ENCODE measurements at regions not wholly inside any gene's neighbourhood (a gene's known extent, or its start where the extent isn't known, plus 50 kb on each side); places are given as distances from the start of the nearest gene placed in this dataset.

- CTCF ChIA-PET (ENCODE audit: partially characterized antibody), result interaction anchor here (2.5 kb wide), 1 partner anchor 11 kb away, joined by 13 read pairs; no protein-coding TSS in a partner anchor
- H3K27ac ChIP-seq (ENCODE audit: low read depth, low read length), result no peak overlapping the region
Measured at GRCh38 chr13:26882731-26883130, 122.1 kb upstream of the GPR12 start.

More at GRCh38 chr13:26882731-26883130, 122.1 kb upstream of the GPR12 start:
- H3K18ac ChIP-seq (ENCODE audit: extremely low read depth, low read length), result no peak overlapping the region
- H3K56ac ChIP-seq (replicated peaks; ENCODE audit: insufficient read length, low read depth, low read length), result no peak overlapping the region
- no peak overlapping the region for H3K23ac ChIP-seq (ENCODE audit: insufficient read length)
- H3K27me3 ChIP-seq (replicated peaks in 1 of 4; ENCODE audit: control insufficient read depth in 3 of 4, extremely low read depth in 1 of 4, insufficient read depth in 3 of 4, low read length in 3 of 4), result no peaks in the 10 kb centered on the region
- H2AFZ ChIP-seq (ENCODE audit: low read length), result no peak overlapping the region
- H2BK120ac ChIP-seq (replicated peaks; ENCODE audit: low read depth, low read length), result no peak overlapping the region
- H3K4me2 ChIP-seq (ENCODE audit: insufficient read depth in 1 of 2, low read depth in 2 of 2, low read length in 2 of 2), result no peak overlapping the region
- H3K36me3 ChIP-seq (ENCODE audit: control insufficient read depth in 2 of 4, insufficient read depth in 4 of 4, low read length in 3 of 4), result no peaks in the 10 kb centered on the region
- FAIRE-seq, result no peak
- TF ChIP-seq, protein P1, sequence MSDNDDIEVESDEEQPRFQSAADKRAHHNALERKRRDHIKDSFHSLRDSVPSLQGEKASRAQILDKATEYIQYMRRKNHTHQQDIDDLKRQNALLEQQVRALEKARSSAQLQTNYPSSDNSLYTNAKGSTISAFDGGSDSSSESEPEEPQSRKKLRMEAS (IDR thresholded peaks at IDR 0.05), result no peak
- TF ChIP-seq EZH2 (IDR thresholded peaks at IDR 0.05; ENCODE audit: low read depth, low read length, severe bottlenecking), result no peak
- TF ChIP-seq SP1 (IDR thresholded peaks at IDR 0.05; ENCODE audit: low read depth, low read length), result no peak
- TF ChIP-seq RNF2 (IDR thresholded peaks at IDR 0.05; ENCODE audit: borderline replicate concordance, low read depth, low read length, missing control alignments, poor library complexity, severe bottlenecking), result no peak
- no peak overlapping the region for H3K14ac ChIP-seq (ENCODE audit: insufficient read length)
- no peaks in the 10 kb centered on the region for H3K79me1 ChIP-seq (ENCODE audit: low read depth, low read length)
- no peak overlapping the region for H2BK12ac ChIP-seq (ENCODE audit: low read depth, low read length)
- H3K4me1 ChIP-seq (replicated peaks in 1 of 4; ENCODE audit: control insufficient read depth in 3 of 4, insufficient read depth in 4 of 4, low read length in 3 of 4), result peaks cover 0 to 4% (median 1%) of the 10 kb centered on the region in 4 experiments; a peak in 4 of 7 replicates
- no peaks in the 10 kb centered on the region for H3K79me2 ChIP-seq (ENCODE audit: control insufficient read depth in 1 of 2, insufficient read depth in 2 of 2, low read length in 2 of 2)
- H3K23me2 ChIP-seq (ENCODE audit: low read depth, low read length), result no peaks in the 10 kb centered on the region
- H4K5ac ChIP-seq (ENCODE audit: insufficient read length, low read depth, low read length), result no peak overlapping the region
- H2BK5ac ChIP-seq (ENCODE audit: low read depth, low read length), result no peak overlapping the region
- H4K91ac ChIP-seq (replicated peaks; ENCODE audit: insufficient read length, low read length), result no peak overlapping the region
- no peak overlapping the region for H4K8ac ChIP-seq (ENCODE audit: extremely low read depth, insufficient read depth, low read length)
- no peak overlapping the region for H2AK5ac ChIP-seq (ENCODE audit: low read depth, low read length)
- H4K20me1 ChIP-seq (replicated peaks in 1 of 2; ENCODE audit: control insufficient read depth in 1 of 2, insufficient read depth in 2 of 2, low read length in 2 of 2), result no peaks in the 10 kb centered on the region
- H3K4ac ChIP-seq (replicated peaks; ENCODE audit: insufficient read length, low read depth, low read length), result no peak overlapping the region
- 92% methylated on average over 7 of the region's 7 CpGs; no CpG with 5 or more reads in 1 of the 2 experiments for WGBS, 2 experiments (ENCODE audit: extremely low coverage in 1 of 2, insufficient coverage in 1 of 2, insufficient read length in 1 of 2, insufficient replicate concordance in 2 of 2, low coverage in 1 of 2, low lambda C conversion rate in 2 of 2, missing lambda C conversion rate in 1 of 2)
- DNase-seq (ENCODE audit: low read depth in 1 of 2, low spot score in 2 of 2), result no peak
- peaks cover 4 to 6% of the 10 kb centered on the region in 2 experiments; a peak in 3 of 4 replicates for H3K9me3 ChIP-seq (ENCODE audit: insufficient read depth in 2 of 2, low read depth in 1 of 2, low read length in 1 of 2)
- no peak overlapping the region for H3K4me3 ChIP-seq (ENCODE audit: extremely low read depth in 1 of 4, insufficient read depth in 2 of 4, low read depth in 3 of 4, low read length in 4 of 4)
- POLR2A ChIA-PET (ENCODE audit: partially characterized antibody), result no interaction called here
- no peak overlapping the region for H3K9ac ChIP-seq (replicated peaks in 1 of 4; ENCODE audit: extremely low read depth in 1 of 4, low read depth in 3 of 4, low read length in 3 of 4)
- H2BK20ac ChIP-seq (ENCODE audit: low read length), result no peak overlapping the region
- H2BK15ac ChIP-seq (ENCODE audit: low read length), result no peak overlapping the region

Measured in H1 (cell line).